Left renal pelvis (tissue), 4 donors: ENCODE measurements at regions not wholly inside any gene's neighbourhood (a gene's known extent, or its start where the extent isn't known, plus 50 kb on each side); places are given as distances from the start of the nearest gene placed in this dataset.

ENCODE experiments used
- DNase-seq, 4 donors: peaks; one replicate each; pipeline ENCODE4 v3.0.0-alpha.2; 2013; ENCODE audit warnings: low read depth in 4 of 4, low spot score in 3 of 4

GRCh38 chr15:93233710-93234109, 144.7 kb upstream of the RGMA start:
- DNase-seq = no peak

- DNase-seq = no peak
These were observed 143.8 kb upstream of the RGMA start for GRCh38 chr15:93232845-93233244.

- DNase-seq = no peak
These were observed 143.0 kb upstream of the RGMA start for GRCh38 chr15:93231994-93232393.

- DNase-seq = no peak
These were observed 142.4 kb upstream of the RGMA start for GRCh38 chr15:93231261-93231925.

- no peak for DNase-seq
These were observed 139.5 kb upstream of the RGMA start for GRCh38 chr15:93228546-93228945.

GRCh38 chr15:93223803-93224202, 134.8 kb upstream of the RGMA start:
- DNase-seq = no peak

GRCh38 chr15:93221759-93222158, 132.7 kb upstream of the RGMA start:
- DNase-seq = no peak

- no peak for DNase-seq
These were observed 130.9 kb upstream of the RGMA start for GRCh38 chr15:93219859-93220420.

GRCh38 chr15:93217343-93217742, 128.3 kb upstream of the RGMA start:
- peak in 1 of 4 donors; percentile 4 for DNase-seq

GRCh38 chr15:93214106-93214505, 125.1 kb upstream of the RGMA start:
- DNase-seq = no peak

GRCh38 chr15:93213281-93213680, 124.3 kb upstream of the RGMA start:
- no peak for DNase-seq

- no peak for DNase-seq
These were observed 123.6 kb upstream of the RGMA start for GRCh38 chr15:93212578-93212977.

- no peak for DNase-seq
These were observed 122.0 kb upstream of the RGMA start for GRCh38 chr15:93210995-93211394.

- DNase-seq = no peak
These were observed 120.9 kb upstream of the RGMA start for GRCh38 chr15:93209690-93210445.

- DNase-seq = no peak
These were observed 117.9 kb upstream of the RGMA start for GRCh38 chr15:93206893-93207292.

- no peak for DNase-seq
These were observed 116.4 kb upstream of the RGMA start for GRCh38 chr15:93205413-93205812.

GRCh38 chr15:93203036-93203435, 114.0 kb upstream of the RGMA start:
- no peak for DNase-seq

- no peak for DNase-seq
These were observed 113.4 kb upstream of the RGMA start for GRCh38 chr15:93202405-93202804.

GRCh38 chr15:93201940-93202339, 112.9 kb upstream of the RGMA start:
- DNase-seq = no peak

GRCh38 chr15:93200837-93201226, 111.8 kb upstream of the RGMA start:
- no peak for DNase-seq

- no peak for DNase-seq
These were observed 111.2 kb upstream of the RGMA start for GRCh38 chr15:93200081-93200836.
